ENCODE measurements at regions not wholly inside any gene's neighbourhood (a gene's known extent, or its start where the extent isn't known, plus 50 kb on each side); places are given as distances from the start of the nearest gene placed in this dataset.

GRCh38 chr1:244915736-244916135 is 51.4 kb upstream of the HNRNPU start:
- Histone ChIP-seq H3K36me3 (ENCODE audit: control insufficient read depth, insufficient read depth, low read length) (no peaks in the 10 kb centered on the region), H3K4me3 (ENCODE audit: extremely low read depth, insufficient read depth, low read length, poor library complexity, severe bottlenecking) (no peak overlapping the region), H3K9me3 (ENCODE audit: control insufficient read depth, low read length) (no peaks in the 10 kb centered on the region), H3K4me1 (ENCODE audit: control insufficient read depth, insufficient read depth, low read length, poor library complexity, severe bottlenecking) (no peaks in the 10 kb centered on the region), H3K27ac (ENCODE audit: low read depth, low read length, severe bottlenecking) (no peak overlapping the region)
- WGBS, 2 experiments (ENCODE audit: insufficient coverage in 2 of 2), result 90 to 91% methylated on average over 6 to 7 of the region's 7 CpGs

GRCh38 chr1:244914761-244915160 is 50.4 kb upstream of the HNRNPU start:
- Histone ChIP-seq H3K27ac (ENCODE audit: low read depth, low read length, severe bottlenecking) (no peak overlapping the region), H3K9me3 (ENCODE audit: control insufficient read depth, low read length) (no peaks in the 10 kb centered on the region), H3K4me1 (ENCODE audit: control insufficient read depth, insufficient read depth, low read length, poor library complexity, severe bottlenecking) (no peaks in the 10 kb centered on the region), H3K4me3 (ENCODE audit: extremely low read depth, insufficient read depth, low read length, poor library complexity, severe bottlenecking) (no peak overlapping the region), H3K36me3 (ENCODE audit: control insufficient read depth, insufficient read depth, low read length) (no peaks in the 10 kb centered on the region)
- WGBS, 2 experiments (ENCODE audit: insufficient coverage in 2 of 2), result 94% methylated on average over 4 of the region's 4 CpGs; no CpG with 5 or more reads in 1 of the 2 experiments

Data from mesodermal cell (in vitro differentiated cells).